ENCODE measurements at regions not wholly inside any gene's neighbourhood (a gene's known extent, or its start where the extent isn't known, plus 50 kb on each side); places are given as distances from the start of the nearest gene placed in this dataset.

GRCh38 chr4:177508662-177509061 lies 66.4 kb upstream of the AGA start:
- peaks cover 0 to 5% (median 3%) of the 10 kb centered on the region in 3 donors for H3K27me3 Mint-ChIP-seq (ENCODE audit: low read depth in 3 of 3)

GRCh38 chr4:177509226-177509745 lies 67.0 kb upstream of the AGA start:
- no peaks in the 10 kb centered on the region for H3K4me1 Mint-ChIP-seq
- TF ChIP-seq CTCF (IDR thresholded peaks at IDR 0.05): no peak
- H3K27me3 ChIP-seq (ENCODE audit: control insufficient read depth in 2 of 2, insufficient read depth in 2 of 2, low read length in 2 of 2): no peaks in the 10 kb centered on the region
- no peaks in the 10 kb centered on the region for H3K36me3 ChIP-seq (replicated peaks in 1 of 2; ENCODE audit: control insufficient read depth in 1 of 2, insufficient read depth in 2 of 2, low read length in 2 of 2)
- H3K4me3 Mint-ChIP-seq: no peak overlapping the region
- H3K27ac ChIP-seq (ENCODE audit: low read depth in 1 of 2, low read length in 2 of 2): no peak overlapping the region
- no peaks in the 10 kb centered on the region for H3K36me3 Mint-ChIP-seq
- peaks cover 0 to 5% (median 3%) of the 10 kb centered on the region in 3 donors for H3K27me3 Mint-ChIP-seq (ENCODE audit: low read depth in 3 of 3)
- H3K4me2 ChIP-seq (replicated peaks; ENCODE audit: extremely low read depth, low read length, poor library complexity, severe bottlenecking): no peak overlapping the region
- no peak overlapping the region for H2AFZ ChIP-seq (ENCODE audit: insufficient read depth, low read depth, low read length, poor library complexity, severe bottlenecking)
- H3K4me3 ChIP-seq (replicated peaks in 1 of 3; ENCODE audit: low read depth in 2 of 3, low read length in 3 of 3): no peak overlapping the region
- WGBS (ENCODE audit: insufficient coverage): 13% methylated on average over 1 of the region's 2 CpGs
- no peaks in the 10 kb centered on the region for H4K20me1 ChIP-seq (ENCODE audit: insufficient read depth, low read length)
- peaks cover 0 to 9% of the 10 kb centered on the region in 2 donors for H3K9me3 ChIP-seq (replicated peaks in 1 of 2; ENCODE audit: control insufficient read depth in 1 of 2, insufficient read depth in 1 of 2, low read length in 2 of 2)
- no peaks in the 10 kb centered on the region for H3K4me1 ChIP-seq (ENCODE audit: control insufficient read depth in 1 of 2, insufficient read depth in 2 of 2, low read length in 2 of 2)
- H3K9me3 Mint-ChIP-seq: peaks cover 0 to 18% (median 14%) of the 10 kb centered on the region in 7 donors
- H3K9ac ChIP-seq (ENCODE audit: insufficient read depth, low read length, poor library complexity, severe bottlenecking): no peak overlapping the region
- intact Hi-C loops (cut with micrococcal nuclease): loop anchor here in 1 of 2 donors (10.0 kb wide), 1 partner anchor 266 kb away; no protein-coding TSS in a partner anchor
- no peak overlapping the region for H3K27ac Mint-ChIP-seq
- no peak for DNase-seq
- no peaks in the 10 kb centered on the region for H3K79me2 ChIP-seq (ENCODE audit: insufficient read depth, low read length)

More at GRCh38 chr4:177508662-177509061, 66.4 kb upstream of the AGA start:
- no peaks in the 10 kb centered on the region for H3K4me1 Mint-ChIP-seq
- H3K36me3 Mint-ChIP-seq: no peaks in the 10 kb centered on the region
- DNase-seq: no peak
- H3K79me2 ChIP-seq (ENCODE audit: insufficient read depth, low read length): no peaks in the 10 kb centered on the region
- H3K4me2 ChIP-seq (replicated peaks; ENCODE audit: extremely low read depth, low read length, poor library complexity, severe bottlenecking): no peak overlapping the region
- no peaks in the 10 kb centered on the region for H4K20me1 ChIP-seq (ENCODE audit: insufficient read depth, low read length)
- H3K27ac Mint-ChIP-seq: no peak overlapping the region
- no CpG with 5 or more reads among the region's 6 CpGs for WGBS (ENCODE audit: insufficient coverage)
- no peak for TF ChIP-seq CTCF (IDR thresholded peaks at IDR 0.05)
- H3K9me3 ChIP-seq (replicated peaks in 1 of 2; ENCODE audit: control insufficient read depth in 1 of 2, insufficient read depth in 1 of 2, low read length in 2 of 2): peaks cover 0 to 9% of the 10 kb centered on the region in 2 donors
- no peak overlapping the region for H3K27ac ChIP-seq (ENCODE audit: low read depth in 1 of 2, low read length in 2 of 2)
- no peak overlapping the region for H3K4me3 Mint-ChIP-seq
- H3K9me3 Mint-ChIP-seq: peaks cover 0 to 20% (median 14%) of the 10 kb centered on the region in 7 donors
- no peaks in the 10 kb centered on the region for H3K36me3 ChIP-seq (replicated peaks in 1 of 2; ENCODE audit: control insufficient read depth in 1 of 2, insufficient read depth in 2 of 2, low read length in 2 of 2)
- intact Hi-C loops (cut with micrococcal nuclease): loop anchor here in 1 of 2 donors (10.0 kb wide), 1 partner anchor 266 kb away; no protein-coding TSS in a partner anchor
- no peak overlapping the region for H3K4me3 ChIP-seq (replicated peaks in 1 of 3; ENCODE audit: low read depth in 2 of 3, low read length in 3 of 3)
- no peak overlapping the region for H2AFZ ChIP-seq (ENCODE audit: insufficient read depth, low read depth, low read length, poor library complexity, severe bottlenecking)
- H3K9ac ChIP-seq (ENCODE audit: insufficient read depth, low read length, poor library complexity, severe bottlenecking): no peak overlapping the region
- H3K4me1 ChIP-seq (ENCODE audit: control insufficient read depth in 1 of 2, insufficient read depth in 2 of 2, low read length in 2 of 2): no peaks in the 10 kb centered on the region
- no peaks in the 10 kb centered on the region for H3K27me3 ChIP-seq (ENCODE audit: control insufficient read depth in 2 of 2, insufficient read depth in 2 of 2, low read length in 2 of 2)

Data from CD14-positive monocyte (primary cell).